Stimulated activated CD4-positive, alpha-beta T cell treated with anti-CD3 and anti-CD28 coated beads, TNF-alpha, amount 100 ng/mL, for 24 hours (primary cell): ENCODE measurements at regions not wholly inside any gene's neighbourhood (a gene's known extent, or its start where the extent isn't known, plus 50 kb on each side); places are given as distances from the start of the nearest gene placed in this dataset.
"Not testable (repeated sequence)": the region's sequence is repeated elsewhere in the genome, so short reads cannot be mapped to it uniquely, and the experiment has no call there.

Experiments
- DNase-seq, 3 experiments: peaks; one replicate each; pipeline ENCODE4 v3.0.0-alpha.2; 2020; ENCODE audit warnings: low read depth in 3 of 3

DNA sequence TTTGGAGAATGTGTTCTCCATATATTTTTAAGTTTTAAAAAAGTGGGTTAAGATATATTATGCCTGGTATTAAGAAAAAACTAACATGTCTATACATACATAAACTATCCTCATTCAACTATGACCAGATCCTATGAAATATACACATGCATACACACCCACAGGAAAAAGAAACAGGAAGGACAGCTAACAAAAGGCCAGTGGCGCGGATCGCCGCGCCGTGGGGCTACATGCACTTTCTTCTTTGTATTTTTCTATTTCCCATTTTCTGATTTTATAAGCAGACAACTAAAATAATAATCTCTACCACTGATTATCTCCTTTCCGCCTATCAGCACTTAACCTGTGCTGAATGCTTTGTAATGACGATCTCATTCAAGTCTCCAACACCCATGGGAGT is 160.1 kb downstream of the OR4M2 start:
- DNase-seq: no peak

DNA sequence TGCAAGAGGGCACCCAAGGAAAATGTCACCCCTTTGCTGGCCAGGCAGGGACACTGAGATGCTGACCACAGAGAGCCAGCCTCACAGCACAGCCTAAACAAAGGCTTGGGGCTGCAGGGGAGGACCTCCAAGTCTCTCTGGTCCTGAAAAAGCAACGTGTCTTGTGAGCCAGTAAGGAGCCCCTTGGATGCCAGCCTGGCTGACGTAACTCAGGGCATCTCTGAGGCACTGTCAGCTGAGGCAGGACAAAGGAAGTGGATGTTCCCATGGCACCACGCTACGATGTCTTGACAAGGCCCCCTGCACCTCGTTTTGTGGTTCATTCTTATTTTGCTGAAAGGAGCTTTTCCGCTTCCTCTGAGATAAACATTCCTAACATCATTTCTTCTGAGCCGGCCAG is 160.7 kb downstream of the OR4M2 start:
- no peak for DNase-seq

DNA sequence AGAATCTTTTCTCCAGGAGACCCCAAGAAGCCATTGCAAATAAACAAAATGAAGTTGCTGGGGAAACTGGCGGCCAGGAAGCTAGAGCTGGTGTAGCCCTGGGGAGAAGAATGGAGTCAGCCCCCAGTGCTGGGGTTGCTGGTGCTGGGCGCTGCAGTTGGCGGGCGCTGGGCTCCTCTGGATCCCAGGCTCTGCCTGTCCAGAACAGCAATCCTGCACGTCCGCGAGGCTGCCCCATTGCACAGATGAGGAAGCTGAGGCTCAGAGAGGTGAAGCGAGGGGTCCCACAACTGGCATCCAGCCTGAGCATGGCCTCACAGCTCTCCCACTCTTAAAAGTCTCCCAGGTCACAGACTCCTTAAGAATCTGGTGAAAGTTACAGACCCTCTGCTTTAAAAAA is 161.1 kb downstream of the OR4M2 start:
- no peak for DNase-seq

DNA sequence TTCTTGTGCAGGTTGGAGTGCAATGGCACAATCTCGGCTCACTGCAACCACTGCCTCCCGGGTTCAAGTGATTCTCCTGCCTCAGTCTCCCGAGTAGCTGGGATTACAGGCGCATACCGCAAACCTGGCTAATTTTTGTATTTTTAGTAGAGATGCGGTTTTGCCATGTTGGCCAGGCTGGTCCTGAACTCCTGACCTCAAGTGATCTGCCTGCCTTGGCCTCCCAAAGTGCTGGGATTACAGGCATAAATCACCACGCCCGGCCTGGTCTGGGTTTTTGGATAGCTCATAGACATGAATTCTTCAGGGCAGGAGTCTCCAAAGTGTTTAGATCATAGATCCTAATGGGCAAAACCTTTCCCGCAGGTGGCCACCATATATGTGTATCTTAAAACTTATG is 162.0 kb downstream of the OR4M2 start:
- not testable (repeated sequence) for DNase-seq

DNA sequence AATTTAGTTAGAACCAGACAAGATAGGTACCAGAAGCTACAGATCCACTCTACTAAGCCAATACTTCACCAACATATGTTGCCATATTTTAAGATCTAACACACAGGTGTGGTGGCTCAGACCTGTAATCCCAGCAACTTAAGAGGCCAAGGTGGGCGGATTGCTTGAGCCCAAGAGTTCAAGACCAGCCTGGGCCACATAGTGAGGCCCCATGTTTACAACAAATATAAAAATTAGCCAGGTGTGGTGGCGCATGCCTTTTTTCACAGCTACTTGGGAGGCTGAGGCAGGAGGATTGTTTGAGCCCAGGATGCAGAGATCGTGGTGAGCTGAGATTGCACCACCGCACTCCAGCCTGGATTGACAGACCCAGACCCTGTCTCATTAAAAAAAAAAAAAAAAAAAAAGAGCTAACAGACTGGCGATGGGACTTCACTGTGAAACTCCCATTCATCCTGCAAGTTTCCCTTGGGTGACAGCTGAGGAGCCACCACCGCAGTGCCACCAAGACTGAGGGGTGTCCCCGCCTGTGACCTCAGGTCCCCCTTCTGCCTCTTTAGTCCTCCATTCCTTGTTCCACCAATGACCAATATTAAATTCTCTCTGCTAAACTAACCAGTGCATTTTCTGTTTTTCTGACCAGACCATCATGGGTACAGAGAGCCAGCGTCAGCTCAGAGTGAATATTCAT is 163.3 kb downstream of the OR4M2 start:
- DNase-seq: no peak

DNA sequence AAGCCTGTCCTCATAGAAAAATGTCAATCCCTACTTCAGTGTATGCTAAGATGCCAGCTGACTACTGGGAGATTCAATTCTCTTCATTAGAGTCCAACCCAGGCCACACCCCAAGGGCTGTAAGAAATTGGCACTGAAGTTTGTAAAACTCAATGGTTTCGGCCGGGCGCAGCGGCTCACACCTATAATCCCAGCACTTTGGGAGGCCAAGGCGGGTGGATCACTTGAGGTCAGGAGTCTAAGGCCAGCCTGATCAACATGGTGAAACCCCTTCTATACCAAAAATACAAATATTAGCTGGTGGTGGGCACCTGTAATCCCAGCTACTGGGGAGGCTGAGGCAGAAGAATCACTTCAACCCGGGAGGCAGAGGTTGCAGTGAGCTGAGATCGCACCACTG is 169.2 kb downstream of the OR4M2 start:
- not testable (repeated sequence) for DNase-seq

DNA sequence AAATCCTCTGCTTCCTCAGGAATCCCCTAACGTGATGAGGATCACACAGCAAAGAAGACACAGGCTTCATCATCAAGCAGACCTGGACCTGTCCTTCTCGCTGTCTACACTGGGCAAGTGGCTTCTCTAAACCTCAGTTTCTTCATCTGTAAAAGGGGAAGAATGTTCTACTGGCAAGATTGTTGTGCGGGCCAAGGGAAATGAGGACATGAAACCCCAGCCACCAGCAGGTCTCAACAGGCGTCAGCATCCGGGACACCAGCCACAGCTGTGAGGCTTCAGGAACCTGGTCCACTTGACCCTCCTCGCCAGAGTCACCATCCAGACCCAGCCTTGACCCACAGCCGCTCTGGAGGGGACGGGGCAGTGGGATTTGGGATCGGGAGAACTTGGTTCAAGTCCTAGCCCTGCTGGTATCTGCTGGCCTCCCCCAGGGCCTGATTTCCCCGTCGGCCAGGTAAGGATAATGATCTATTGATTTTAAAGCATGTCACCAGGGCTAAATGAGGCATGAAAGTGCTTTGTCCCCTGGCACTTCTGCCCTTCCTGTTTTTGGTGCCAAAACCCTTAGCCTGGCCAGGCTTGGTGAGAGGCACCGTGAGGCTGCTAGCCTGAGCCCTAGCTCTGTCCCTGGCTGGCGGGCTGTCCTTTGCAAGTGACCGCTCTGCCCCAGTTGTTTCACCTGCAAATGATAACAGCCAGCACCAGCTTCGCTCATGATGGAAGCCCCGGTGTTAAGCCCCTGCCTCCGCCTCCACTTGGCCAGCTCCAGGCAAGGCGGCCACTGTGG is 170.4 kb downstream of the OR4M2 start:
- DNase-seq: not testable (repeated sequence)

DNA sequence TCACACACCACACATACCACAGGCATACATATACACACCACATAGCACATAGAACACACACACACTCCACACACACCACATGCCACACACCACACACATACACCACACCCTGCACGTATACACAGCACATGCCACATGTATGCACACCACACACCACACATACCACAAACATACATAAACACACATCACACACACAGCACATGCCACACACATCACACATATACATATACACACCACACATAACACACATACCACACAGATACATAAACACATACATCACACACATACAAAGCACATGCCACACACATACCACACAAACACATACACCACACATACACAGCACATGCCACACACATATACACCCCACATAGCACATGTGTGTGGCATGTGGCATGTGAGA is 171.1 kb downstream of the OR4M2 start:
- no peak for DNase-seq

DNA sequence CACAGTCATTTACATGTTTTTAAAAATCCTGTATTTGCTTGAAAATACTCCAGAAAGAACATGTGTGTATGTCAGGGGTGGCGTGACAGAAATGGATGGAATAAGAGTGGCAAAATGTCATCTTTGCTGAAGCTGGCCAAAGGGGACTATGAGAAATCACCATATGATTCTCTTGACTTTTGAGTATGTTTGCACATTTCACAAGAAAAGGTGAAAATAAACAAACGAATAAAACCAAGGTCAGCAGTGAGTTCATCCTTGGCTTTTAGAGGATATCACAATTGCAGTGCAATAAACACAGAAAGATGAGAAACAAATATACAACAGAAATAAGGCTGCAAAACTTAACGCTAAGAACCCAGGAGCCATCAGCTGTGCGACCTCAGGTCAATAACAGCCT is 171.7 kb downstream of the OR4M2 start:
- DNase-seq: not testable (repeated sequence)

DNA sequence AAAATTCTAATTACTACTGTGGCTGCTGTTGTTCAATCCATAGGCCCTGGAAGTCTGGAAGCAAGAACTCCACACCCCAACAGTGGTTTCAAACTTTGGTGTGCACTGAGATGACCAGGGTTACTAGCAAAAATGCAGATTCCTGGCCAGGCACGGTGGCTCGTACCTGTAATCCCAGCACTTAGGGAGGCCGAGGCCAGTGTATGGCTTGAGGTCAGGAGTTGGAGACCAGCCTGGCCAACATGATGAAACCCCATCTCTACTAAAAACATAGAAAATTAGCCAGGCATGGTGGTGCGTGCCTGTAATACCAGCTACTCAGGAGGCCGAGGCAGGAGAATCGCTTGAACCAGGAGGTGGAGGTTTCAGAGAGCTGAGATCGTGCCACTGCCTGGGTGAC is 172.2 kb downstream of the OR4M2 start:
- not testable (repeated sequence) for DNase-seq

DNA sequence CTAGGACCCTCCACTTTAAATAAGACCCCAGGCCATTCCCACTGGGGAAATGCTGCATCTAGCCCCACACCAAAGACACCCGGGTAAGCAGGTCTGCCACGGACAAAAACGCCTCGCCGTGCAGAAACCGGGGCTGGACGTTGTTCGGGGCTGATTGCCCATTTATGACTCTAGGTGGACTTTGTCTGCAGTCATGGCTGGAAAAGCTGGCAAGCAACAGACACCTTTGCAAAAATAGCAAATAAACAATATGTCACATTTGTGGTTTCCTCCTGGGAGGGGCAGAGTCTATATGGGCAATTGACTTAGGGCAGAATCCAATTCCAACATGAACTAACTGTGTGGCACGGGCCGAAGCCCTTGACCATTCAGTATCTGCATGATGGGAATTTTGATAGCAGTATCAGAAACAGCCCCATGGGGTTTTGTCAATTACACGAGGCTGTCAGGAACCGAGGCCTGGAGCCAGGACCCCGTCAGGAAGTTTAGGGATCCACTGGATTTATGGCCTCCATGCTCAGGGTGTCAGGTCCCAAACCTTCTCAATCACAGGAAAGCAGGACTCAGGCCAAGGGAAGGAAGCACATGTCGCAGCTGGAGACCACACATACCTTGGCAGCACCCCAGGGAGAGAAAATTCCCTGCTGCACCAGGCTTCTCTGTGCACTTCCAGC is 172.8 kb downstream of the OR4M2 start:
- not testable (repeated sequence) for DNase-seq

DNA sequence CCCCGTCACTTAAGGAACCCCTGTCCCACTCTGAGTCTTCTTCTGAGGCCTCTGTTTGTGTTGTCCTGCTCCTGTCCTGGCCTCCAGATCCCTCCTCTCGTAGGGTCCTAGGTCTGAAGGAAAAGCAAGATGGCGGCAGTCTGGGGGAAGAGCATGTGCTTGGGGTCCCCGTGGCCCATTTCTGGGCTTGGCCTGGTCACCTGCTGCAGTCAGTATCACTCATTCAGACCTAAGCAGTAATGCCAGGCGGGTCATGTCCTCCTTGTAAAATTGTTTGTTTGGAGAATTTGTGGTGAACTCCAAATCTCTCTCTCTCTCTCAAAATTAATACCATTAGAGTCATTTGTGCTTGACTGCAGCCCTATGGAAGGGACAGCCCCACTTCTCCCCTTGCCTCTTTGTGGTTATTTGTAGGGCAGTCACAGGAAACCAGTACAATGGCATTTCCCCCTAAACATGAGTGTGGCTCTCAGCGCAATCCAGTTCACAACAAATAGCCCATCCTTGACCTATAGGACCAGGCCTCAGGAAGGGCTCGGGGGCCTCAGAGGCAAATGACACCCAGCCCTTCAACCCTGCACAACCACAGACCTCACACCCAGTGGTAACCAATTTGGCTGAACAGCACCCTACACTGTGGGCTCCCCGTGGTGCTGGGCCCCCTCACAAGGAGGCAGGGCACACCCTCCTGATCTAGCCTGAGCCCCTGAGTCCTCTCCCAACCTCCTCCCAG is 173.5 kb downstream of the OR4M2 start:
- no peak for DNase-seq

DNA sequence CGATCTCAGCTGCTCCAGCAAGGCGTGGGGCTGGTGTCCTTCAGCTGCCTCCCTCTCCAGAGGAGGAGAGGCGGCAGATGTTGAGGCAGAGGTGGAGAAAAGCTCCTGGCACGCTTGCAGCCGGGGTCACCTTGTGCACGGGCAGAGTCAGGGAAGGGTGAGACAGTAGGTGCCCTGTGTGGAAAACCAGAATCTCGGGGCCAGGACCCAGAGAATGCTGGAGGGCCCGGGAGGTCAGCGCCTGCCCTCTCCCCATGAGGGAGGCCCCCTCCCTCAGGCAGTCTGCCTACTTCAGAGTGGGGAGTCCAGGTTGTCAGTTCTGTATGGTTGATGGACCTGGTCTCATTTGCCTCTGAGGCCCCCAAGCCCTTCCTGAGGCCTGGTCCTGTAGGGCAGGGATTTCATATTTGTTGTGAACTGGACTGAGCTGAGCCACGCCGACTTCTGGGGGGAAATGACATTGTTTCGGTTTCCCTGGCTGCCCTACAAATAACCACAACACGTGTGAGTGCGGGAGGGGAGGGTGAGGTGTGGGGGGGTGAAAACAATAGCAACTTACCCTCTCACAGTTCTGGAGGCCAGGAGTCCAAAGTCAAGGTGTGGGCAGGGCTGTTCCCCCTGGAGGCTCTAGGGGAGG is 174.2 kb downstream of the OR4M2 start:
- not testable (repeated sequence) for DNase-seq

DNA sequence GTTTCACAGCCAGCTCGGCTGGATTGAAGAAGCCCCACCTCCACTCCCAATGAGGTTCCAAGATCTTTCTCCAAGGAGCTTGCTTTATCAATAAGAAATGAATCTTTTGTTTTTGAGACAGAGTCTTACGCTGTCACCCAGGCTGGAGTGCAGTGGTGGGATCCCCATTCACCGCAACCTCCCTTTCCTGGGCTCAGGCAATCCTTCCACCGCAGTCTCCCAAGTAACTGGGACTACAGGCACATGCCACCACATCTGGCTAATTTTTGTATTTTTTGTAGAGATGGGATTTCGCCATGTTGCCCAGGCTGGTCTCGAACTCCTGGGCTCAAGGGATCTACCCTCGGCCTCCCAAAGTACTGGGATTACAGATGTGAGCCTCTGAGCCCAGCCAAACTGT is 175.3 kb downstream of the OR4M2 start:
- DNase-seq: not testable (repeated sequence)

DNA sequence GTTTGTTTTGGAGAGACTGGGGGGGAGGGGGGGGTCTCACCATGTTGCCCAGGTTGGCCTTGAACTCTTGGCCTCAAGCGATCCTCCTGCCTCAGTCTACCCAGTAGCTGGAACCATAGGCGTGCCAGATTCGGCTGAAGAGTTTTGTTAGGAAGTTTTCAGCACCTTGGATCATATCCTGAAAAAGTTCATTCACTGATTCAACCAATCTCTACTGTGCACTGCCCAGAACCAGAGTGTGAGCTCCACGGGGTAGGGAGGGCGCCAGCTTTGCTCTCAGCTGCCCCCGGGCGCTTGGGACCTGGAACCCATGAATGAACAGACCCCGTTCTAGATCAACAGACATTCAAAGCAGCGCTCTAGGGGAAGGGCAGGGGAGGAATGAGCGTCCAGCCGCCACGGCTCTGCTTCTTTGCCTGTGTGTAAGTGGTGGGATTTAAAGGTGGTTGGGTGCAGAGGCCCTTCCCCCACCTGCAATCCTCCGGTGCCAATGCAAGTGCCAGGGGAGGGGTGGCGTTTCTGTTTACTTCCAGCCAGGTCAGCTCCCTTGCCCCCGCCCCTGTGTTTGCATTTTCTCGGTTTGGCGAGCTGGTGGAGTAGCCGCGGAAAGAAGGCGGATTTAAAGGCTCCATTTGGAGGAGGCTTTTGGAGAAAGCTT is 176.2 kb downstream of the OR4M2 start:
- not testable (repeated sequence) for DNase-seq

DNA sequence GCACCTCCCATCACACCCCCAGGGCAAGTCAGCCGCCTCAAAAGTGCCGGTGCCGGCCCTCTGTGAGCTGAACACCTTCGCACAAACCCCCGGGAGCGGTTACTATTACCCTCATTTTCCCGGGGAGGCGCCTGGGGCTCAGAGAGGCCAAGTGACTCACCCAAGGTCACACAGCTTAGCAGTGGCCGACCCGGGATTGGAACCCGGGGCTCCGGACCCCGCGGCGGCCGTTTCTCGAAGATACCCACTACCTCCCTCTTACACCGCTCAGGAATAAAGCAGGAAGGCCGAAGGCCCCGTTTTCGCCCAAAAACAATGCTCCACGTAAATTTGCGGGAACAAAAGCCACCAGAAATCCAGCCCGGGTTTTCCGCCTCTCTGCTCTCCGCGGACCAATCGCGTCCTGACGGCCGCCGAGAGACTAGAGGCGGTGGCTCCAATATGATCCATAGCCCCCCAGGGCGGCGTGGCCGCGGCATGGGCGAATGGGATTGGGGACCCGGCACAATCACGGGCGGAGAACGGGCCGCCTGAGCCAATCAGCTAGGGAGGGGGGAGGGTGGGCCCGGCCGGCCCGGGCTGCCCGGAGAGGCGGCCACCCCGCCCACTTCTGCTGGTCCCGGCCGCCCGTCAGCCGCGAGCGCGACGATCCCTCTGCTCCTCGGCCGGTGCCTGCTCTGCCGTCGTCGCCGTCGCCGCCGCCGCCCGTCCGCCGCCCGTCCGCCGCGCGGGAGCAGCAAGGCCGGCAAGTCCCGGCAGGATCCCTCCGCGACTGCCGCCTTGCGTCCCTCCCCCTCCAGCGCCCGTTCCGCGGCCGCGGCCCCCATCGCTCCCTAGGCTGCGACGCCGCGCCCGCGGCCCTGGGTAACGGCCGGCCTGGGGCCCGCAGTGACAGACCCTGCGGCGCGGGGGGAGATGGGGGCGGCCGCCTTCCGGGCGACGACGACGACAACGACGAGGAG is 177.0 kb downstream of the OR4M2 start:
- DNase-seq: no peak

DNA sequence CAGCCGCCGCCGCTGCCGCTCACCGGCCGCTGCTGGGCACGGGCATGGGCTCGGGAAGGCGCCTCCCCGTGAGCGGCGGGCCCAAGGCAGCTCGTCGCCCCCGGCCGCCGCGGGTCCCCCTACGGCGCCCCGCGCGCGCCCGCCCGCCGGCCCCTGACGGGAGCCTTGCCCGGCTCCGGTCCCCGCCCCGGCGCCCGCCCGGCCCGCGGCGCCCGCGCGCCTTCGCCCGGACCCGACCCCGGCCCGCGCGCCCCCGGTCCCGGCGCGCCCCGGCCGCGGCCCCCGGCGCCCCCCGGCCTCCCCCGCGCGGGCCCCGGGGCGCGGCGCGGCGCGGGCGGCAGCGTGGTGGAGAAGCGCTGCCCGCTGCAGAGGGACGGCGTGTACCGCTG is 177.7 kb downstream of the OR4M2 start:
- DNase-seq: no peak

DNA sequence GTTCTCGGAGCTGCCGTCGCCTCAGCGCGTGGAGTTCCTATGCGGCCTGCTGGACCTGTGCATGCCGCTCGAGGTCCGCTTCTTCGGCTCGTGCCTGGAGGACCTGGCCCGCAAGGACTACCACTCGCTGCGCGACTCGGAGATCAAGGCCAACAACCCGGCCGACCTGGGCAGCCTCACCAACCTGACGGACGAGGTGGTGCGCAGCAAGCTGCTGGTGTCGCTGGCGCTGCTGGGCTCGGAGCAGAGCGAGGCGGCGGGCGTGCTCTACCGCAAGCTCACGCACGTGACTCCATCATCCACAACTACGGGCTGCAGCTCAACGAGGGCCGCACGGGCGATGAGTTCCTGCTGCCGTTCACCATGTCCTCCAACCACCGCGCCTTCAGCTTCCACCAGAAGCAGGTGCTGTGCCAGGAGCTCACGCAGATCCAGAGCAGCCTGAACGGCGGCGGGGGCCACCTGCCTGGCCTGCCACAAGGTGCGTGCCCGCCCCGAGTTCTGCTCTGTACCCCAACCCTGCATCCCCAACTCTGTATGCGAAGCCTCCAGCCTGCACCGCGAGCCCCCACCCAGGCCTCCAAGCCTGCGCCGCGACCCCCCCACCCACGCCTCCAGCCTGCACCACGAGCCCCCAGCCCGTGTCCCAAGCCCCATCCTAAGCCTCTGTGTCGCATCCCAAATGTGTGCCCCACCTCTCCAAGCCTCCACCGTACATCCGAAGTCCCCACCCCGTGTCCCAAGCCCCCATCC is 178.2 kb downstream of the OR4M2 start:
- DNase-seq: no peak

DNA sequence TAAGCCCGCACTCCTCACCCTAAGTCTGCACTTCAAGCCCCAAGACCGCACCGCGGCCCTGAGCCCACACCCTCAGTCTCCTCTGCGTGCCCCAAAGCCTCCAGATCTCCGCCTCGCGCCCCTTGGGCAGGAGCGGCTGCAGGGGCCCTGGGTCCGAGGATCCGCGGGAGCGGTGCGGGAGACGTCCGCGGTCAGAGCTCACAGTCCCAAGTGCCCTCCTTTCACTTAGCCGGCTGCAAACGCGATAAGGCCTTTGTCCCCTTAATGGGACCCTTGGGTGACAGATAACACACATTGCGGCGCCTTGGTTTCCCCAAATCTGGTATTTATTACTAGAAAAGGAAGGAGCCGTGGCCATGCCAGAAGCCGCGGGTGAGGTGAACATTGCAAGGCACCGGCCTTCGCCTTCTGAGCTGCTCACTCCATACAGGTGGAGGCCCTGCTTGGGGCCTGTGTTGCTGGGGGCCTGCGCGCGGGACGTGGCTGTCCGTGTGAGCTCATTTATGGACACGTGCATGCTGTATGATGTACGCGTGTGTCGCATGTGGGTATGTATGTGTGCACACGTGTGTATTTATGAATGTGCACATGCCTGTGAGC is 178.9 kb downstream of the OR4M2 start:
- DNase-seq: not testable (repeated sequence)
